22Rv1 (cell line): ENCODE measurements at regions not wholly inside any gene's neighbourhood (a gene's known extent, or its start where the extent isn't known, plus 50 kb on each side); places are given as distances from the start of the nearest gene placed in this dataset.

Source experiments
- ZFX ChIP-seq: fragments of 450-650 bp; IDR thresholded peaks from 2 replicates; pipeline ENCODE4 v1.6.1; 2017; ENCODE audit warnings: antibody characterized with exemption, borderline replicate concordance
- TF ChIP-seq, protein P1 (sequence below): fragments of 450-650 bp; IDR thresholded peaks from 2 replicates; pipeline ENCODE4 v1.5.1; 2017; ENCODE audit warnings: mild to moderate bottlenecking

DNA sequence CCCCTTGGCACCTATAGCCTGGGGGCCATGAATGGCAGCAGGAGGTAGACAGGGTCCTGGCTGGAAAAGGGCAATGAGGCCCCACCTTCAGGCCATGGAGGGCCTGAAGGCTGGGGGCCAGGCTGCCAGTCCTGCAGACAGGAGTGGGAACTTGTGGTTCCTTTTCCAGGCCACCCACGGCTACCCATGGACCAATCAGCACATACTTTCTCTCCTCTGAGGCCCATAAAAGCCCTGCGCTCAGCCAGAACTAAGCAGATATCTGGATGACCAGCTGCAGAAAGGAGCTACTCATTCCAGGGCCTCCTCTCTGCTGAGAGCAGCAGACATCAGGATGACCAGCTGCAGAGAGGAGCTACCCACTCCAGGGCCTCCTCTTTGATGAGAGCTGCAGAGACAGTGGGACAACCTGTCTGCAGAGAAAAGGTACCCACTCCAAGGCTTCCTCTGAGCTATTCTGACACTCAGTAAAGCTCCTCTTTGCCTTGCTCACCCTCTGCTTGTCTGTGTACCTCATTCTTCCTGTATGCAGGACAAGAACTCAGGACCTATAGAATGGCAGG lies 67.2 kb downstream of the NAA11 start:
- TF ChIP-seq, protein P1, sequence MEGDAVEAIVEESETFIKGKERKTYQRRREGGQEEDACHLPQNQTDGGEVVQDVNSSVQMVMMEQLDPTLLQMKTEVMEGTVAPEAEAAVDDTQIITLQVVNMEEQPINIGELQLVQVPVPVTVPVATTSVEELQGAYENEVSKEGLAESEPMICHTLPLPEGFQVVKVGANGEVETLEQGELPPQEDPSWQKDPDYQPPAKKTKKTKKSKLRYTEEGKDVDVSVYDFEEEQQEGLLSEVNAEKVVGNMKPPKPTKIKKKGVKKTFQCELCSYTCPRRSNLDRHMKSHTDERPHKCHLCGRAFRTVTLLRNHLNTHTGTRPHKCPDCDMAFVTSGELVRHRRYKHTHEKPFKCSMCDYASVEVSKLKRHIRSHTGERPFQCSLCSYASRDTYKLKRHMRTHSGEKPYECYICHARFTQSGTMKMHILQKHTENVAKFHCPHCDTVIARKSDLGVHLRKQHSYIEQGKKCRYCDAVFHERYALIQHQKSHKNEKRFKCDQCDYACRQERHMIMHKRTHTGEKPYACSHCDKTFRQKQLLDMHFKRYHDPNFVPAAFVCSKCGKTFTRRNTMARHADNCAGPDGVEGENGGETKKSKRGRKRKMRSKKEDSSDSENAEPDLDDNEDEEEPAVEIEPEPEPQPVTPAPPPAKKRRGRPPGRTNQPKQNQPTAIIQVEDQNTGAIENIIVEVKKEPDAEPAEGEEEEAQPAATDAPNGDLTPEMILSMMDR, result no peak
- no peak for TF ChIP-seq ZFX
